Cortex of kidney (tissue), 1 donor: ENCODE measurements at regions not wholly inside any gene's neighbourhood (a gene's known extent, or its start where the extent isn't known, plus 50 kb on each side); places are given as distances from the start of the nearest gene placed in this dataset.
"Not testable (repeated sequence)": the region's sequence is repeated elsewhere in the genome, so short reads cannot be mapped to it uniquely, and the experiment has no call there.

Source experiments
- DNase-seq: peaks from one replicate; lab custom pipeline; 2025; lab: John Stamatoyannopoulos, UW

DNA sequence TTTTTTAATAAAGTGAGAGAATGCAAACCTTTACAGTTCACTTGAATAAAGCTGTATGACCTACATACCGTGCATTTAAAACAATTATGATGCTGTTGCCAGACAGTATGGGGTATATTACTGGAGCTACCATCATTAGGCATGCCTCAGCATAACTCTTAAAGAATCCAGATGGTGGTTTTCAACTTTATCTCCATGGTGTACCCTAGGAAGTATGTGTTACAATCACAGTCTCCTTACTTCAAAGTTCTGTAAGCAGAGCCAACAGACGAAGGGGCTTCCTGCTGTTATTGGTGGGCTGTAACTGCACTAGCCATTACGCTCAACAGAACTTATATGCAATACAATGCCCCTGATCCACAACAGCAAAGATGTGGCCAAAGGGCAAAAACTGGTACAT is 803.3 kb downstream of the DTWD2 start:
- DNase-seq, result no peak

DNA sequence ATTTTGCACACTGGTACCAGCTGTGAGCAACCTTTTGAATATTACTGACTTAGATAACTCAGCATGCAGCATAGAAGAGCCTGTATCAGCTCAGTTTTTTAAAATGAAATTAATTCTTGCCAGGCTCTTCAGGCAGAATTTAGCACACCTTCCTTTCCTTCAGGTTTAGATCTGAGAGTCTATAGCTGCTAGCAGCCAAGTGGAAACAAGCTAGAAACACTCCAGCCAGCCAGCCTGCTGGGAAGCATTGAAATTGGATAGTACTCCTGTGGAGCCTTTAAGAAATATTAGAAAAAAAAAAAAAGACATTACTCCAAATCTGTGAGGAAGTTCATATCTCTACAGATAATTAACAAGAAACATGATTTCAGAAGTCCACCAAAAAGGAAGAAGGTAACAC is 812.2 kb downstream of the DTWD2 start:
- no peak for DNase-seq

- DNase-seq, result no peak
These were observed 813.7 kb downstream of the DTWD2 start for GRCh38 chr5:118174671-118175070.

- DNase-seq, result no peak
These were observed 815.0 kb downstream of the DTWD2 start for GRCh38 chr5:118173340-118173739.

GRCh38 chr5:118165619-118166018 is 822.7 kb downstream of the DTWD2 start:
- no peak for DNase-seq

DNA sequence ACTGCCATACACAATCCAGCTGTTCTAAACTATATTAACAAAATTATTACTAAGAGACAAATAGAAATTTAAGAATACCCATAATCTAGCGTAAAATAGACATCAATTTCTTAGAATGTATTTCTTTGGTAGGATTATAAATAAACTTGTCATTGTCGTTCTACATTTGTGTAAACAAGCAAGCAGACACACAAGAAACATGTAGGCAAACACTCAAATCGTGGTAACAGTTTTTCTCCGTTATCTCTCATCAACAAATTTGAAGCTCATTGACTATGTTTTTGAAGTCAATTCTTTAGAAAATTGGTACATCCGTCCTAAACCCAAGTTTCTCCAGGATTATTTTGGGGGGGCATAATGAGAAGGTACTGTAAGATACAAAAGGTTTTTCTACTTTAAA is 832.2 kb downstream of the DTWD2 start:
- DNase-seq, result no peak

DNA sequence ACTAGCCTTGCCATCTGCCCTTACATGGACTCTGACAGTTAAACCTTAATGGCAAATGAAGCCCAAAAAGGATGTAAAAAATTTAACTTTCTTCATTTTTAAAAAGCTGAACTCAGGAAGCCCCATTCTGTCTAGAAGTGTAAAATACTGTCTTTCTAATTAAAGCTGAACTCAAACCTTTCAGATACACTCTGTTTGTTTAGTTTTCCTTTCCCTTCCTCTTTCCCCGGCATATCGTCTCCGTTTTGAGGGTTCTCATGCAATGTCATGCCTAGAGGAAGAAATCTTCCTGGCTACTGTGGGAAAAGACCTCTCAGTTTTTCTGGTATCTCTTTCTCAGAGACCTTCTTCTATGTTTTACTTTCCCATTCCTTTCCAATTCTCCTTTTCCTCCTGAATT is 841.5 kb downstream of the DTWD2 start:
- DNase-seq, result no peak

DNA sequence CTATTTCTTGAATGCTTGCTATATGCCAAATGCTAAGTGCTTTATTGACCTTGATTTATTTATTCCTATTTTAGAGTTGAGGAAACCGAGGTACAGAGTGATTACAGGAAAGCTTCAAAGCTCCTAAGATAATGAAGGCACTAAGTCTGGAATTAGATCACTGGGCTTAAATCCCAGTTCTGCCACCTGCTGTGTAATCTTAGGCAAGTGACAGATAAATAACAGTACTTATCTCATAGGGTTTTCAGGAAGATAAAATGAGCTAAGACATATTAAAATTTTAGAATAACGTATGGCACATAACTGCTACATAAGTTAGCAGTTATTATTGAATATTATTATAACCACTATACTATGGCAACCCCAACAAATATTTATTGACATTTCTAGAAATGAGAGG is 843.8 kb downstream of the DTWD2 start:
- DNase-seq, result no peak

- no peak for DNase-seq
These were observed 849.0 kb downstream of the DTWD2 start for GRCh38 chr5:118139361-118139760.

GRCh38 chr5:118126159-118126558 is 862.2 kb downstream of the DTWD2 start:
- no peak for DNase-seq

- DNase-seq, result no peak
These were observed 862.7 kb downstream of the DTWD2 start for GRCh38 chr5:118125687-118126086.

GRCh38 chr5:118121258-118121657 is 867.1 kb downstream of the DTWD2 start:
- no peak for DNase-seq

- no peak for DNase-seq
These were observed 872.6 kb downstream of the DTWD2 start for GRCh38 chr5:118115791-118116190.

DNA sequence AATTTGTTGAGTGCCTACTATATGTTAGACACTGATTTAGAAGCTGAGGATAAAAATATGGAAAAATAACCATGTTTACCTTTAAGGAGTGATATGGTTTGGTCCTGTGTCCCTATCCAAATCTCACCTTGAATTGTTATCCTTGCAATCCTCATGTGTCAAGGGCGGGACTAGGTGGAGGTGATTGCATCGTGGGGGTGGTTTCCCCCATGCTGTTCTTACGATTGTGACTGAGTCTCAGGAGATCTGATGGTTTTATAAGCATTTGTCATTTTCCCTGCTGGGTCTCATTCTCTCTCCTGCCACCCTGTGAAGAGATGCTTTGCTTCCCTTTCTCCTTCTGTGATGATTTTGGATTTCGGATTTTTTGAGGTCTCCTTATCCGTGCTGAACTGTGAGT is 876.4 kb downstream of the DTWD2 start:
- DNase-seq, result no peak

DNA sequence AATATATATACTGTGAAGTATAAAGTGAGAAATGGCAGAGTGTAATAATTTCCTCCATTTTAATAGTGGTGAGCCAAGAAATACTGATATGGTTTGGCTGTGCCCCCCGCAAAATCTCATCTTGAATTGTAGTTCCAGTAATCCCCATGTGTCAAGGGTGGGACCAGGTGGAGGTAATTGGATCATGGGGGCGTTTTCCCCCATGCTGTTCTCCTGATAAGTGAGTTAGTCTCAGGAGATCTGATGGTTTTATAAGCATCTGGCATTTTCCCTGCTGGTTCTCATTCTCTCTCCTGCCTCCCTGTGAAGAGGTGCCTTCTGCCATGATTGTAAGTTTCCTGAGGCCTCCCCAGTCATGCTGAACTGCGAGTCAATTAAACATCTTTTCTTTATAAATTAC is 881.1 kb downstream of the DTWD2 start:
- not testable (repeated sequence) for DNase-seq

- DNase-seq, result no peak
These were observed 889.6 kb downstream of the DTWD2 start for GRCh38 chr5:118098716-118099115.

- DNase-seq, result no peak
These were observed 893.2 kb downstream of the DTWD2 start for GRCh38 chr5:118095115-118095514.

DNA sequence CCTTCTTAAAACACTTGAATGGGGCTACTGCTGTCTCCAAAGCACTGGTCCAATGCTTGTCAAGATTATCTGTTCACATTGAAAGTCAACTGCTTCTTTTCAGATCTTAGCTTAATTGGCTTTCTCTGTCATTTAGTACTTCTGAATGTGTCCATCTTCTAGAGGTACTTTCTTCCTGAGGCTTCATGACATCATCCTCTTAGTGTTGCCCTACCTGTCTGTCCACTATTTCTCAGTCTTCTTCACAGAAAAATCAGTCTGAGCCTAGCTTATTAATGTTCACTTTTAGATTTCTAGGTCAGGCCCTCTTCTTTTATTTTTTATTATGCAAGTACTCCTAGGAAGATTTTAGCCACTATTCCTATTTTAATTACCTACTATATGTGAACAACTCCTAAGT is 899.9 kb downstream of the DTWD2 start:
- no peak for DNase-seq

DNA sequence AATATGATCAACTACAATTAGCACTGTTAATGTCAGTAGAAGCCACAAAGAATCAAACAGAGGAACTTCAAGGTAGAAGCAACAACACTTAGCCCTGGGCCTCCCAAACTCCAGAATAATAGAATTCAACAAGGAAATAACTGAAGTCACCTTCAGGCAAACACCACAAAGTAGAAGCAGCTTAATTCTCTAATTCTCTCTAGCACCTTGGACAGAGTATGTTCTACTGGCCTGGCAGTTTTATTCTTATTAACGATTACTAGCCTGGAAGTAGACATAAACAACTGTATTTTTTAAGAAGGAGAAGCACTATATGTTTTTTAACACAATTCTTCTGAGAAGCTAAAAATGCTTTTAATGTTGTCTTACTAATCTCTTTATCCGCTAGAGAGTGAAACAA is 911.9 kb downstream of the DTWD2 start:
- no peak for DNase-seq

- DNase-seq, result no peak
These were observed 918.3 kb downstream of the DTWD2 start for GRCh38 chr5:118070041-118070440.

GRCh38 chr5:118069452-118069851 is 918.9 kb downstream of the DTWD2 start:
- DNase-seq, result no peak

DNA sequence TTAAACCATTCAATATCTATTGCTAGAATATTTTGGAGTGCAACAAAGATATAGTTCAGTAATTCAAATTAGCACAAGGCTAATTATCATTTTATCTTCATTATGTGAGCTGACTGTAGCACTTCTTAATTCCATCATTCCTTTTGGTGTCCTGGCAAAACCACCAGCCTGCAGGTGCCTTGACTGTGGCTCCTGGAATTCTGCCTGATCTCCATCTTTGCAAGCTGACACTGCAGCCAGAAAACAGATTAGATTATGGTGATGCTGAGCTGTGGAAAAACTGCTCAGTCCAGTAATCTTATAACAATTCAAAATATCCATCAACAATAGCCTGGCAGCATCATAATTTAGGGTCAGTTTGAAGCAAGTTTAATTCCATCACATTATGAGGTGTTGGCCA is 919.5 kb downstream of the DTWD2 start:
- DNase-seq, result no peak

GRCh38 chr5:118063836-118064235 is 924.5 kb downstream of the DTWD2 start:
- DNase-seq, result not testable (repeated sequence)

DNA sequence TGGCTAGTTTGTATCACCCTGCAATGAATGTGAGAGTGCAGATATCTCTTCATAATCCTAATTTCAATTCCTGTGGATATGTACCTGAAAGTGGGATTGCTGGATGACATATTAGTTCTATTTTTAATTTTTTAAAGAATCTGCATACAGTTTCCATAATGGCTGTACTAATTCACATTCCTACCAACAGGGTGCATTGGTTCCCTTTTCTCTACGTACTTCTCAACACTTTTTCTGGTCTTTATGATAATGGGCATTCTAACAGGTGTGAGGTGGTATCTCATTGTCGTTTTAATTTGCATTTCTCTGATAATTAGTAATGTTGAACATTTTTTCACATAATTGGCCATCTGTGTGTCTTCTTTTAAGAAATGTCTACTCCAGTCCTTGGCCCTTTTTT is 927.5 kb downstream of the DTWD2 start:
- no peak for DNase-seq

DNA sequence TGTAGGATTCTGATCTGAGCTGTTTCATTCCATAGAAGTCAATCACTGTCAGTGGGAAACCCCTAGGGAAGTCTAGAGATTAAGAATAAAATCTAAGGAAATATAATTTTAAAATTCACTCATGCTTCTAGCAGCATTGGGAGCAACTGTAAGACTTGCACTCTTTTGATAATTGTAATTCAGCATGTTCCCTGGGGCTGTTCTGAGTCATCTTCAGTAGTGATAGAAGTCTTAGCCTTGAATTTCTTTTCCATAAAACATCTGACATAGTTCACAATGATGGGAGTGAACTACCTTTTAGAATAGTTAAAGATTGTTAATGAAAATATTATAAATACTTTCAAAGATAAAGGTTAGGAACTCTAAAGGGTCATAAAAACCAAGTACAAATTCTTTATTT is 935.8 kb downstream of the DTWD2 start:
- DNase-seq, result no peak
